HG02763 (cell line): ENCODE measurements at regions not wholly inside any gene's neighbourhood (a gene's known extent, or its start where the extent isn't known, plus 50 kb on each side); places are given as distances from the start of the nearest gene placed in this dataset.

Experiments
- ATAC-seq: cut with Tn5 transposase; IDR thresholded peaks from one replicate; pipeline ENCODE4 v1.9.1; 2021; ENCODE audit warnings: mild to moderate bottlenecking, moderate library complexity; ENCODE audit not compliant: unreplicated experiment

GRCh38 chr6:71114986-71115385 is 158.1 kb upstream of the B3GAT2 start:
- no peak for ATAC-seq

- ATAC-seq: no peak
These were observed 162.7 kb upstream of the B3GAT2 start for GRCh38 chr6:71119560-71119959.

- no peak for ATAC-seq
These were observed 165.6 kb upstream of the OGFRL1 start for GRCh38 chr6:71123051-71123450.

DNA sequence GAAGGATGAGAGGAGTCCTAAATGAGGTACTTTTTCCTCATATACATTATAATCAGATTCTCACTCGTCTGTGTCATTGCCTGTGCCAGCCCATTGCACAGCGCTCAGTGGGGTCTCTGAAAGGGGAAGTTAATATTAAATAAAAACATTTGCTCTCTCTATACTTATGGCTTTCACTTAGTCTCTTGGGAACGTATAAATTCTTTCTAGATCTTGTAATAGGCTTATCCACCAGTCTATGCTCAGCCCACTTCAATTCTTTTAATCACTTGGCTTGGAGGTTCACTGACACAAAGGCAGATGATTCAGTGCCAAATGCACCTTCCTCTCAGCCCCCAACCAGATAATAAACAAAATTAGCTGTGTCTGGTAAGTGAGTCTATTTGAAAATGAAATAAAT is 164.3 kb upstream of the OGFRL1 start:
- ATAC-seq: no peak

DNA sequence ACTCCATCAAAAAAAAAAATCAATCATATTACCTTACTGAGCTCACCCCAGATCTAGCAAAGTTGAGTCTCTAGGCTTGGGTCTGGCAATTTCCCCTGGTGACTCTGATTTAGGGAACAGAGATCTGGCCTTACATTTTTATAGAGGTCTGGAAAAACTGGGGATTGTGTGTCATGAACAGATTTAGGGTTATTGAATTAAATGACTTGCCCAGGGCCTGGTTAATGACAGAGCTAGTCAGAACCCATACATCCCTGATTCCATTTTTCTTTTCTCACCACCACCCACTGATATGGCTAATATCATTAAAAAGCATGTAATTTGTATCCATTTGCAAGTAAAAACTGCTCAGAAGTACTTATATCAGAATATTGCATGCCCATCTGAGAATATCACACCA is 163.4 kb upstream of the OGFRL1 start:
- ATAC-seq: no peak

DNA sequence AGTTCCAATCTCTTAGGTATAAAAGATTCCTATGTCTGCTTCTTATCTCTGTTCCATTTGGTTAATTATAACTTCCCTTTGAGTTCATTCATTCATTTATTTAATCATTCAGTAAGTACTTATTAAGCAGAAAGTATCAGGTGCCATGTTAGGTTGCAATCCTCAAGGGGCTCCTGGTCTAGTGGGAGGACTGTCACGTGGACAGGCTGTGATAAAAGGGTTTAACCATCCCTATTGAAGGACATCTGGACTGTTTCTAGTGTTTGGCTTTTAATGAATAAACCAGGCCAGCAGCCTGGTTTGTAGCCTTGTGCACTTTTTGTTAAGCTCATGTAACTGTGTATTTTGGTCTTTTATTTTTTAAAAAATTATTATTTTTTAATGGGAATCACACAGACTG is 162.1 kb upstream of the OGFRL1 start:
- no peak for ATAC-seq

GRCh38 chr6:71127374-71127773 is 161.2 kb upstream of the OGFRL1 start:
- no peak for ATAC-seq

DNA sequence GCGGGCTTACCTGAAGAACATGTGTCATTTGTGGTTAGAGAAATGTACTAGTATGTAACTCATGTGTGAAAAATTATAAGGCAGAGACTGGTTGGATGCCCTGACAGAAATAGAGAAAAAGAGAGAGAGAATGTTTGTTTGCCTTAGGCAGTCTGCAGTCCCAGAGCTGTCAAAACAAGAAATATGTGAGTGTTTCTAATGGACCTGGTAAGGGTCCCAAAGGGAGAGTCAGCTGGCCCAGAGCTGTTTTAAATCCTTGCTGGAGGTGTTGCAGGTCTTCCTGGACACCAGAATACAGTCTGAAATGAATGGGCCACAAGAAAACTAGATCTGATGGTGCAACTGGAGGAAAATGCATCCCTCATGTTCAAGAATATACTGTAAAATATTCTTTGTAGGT is 158.3 kb upstream of the OGFRL1 start:
- ATAC-seq: no peak

GRCh38 chr6:71134929-71135642 is 153.5 kb upstream of the OGFRL1 start:
- ATAC-seq: no peak

DNA sequence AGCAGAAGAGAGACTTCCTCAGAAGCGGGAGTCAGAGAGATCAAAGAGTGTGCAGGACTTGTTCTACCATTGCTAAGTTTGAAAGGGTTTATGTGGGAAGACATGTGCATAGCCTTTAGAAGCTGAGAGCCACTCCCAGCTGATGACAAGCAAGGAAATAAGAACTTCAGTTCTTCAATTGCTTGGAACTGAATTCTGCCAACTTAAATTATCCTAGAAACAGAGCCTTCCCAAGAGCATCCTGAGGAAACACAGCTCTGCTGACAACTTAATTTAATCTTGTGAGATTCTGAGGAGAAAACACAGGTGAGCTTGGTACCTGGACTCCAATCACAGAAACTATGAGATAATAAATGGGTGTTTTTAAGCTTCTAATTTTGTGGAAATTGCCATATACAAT is 150.6 kb upstream of the OGFRL1 start:
- no peak for ATAC-seq

GRCh38 chr6:71138376-71138775 is 150.2 kb upstream of the OGFRL1 start:
- ATAC-seq: no peak

- ATAC-seq: no peak
These were observed 149.4 kb upstream of the OGFRL1 start for GRCh38 chr6:71139249-71139648.

DNA sequence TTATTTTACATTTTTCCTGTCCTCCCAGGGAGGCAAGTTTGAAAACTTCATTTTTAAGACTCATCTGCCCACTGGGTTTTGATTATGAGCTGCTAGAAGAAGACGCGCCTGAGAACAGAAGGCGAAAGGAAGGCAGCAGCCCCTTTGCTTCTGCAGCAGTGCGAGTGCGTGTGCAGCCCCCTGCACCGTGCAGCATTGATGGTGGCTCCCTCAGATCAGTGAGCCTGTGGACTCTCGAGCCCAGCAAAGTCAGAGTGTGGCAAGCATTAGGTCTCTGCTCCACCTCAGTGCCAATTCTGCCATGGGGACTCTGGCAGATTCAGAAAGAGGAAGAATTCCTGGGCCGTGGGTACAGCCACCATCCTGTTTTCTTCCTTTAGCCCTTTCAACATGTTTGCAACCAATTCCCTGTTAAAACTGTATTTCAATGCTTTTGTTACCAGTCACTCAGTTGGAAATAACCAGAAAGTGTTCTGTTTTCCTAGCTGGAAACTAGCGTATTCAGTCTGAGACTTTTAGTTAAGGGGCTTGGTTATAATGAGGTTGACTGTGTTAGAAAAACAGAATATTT is 134.8 kb upstream of the OGFRL1 start:
- no peak for ATAC-seq

GRCh38 chr6:71157345-71157744 is 131.3 kb upstream of the OGFRL1 start:
- ATAC-seq: no peak

- ATAC-seq: no peak
These were observed 123.7 kb upstream of the OGFRL1 start for GRCh38 chr6:71164890-71165289.

GRCh38 chr6:71168233-71168765 is 120.3 kb upstream of the OGFRL1 start:
- no peak for ATAC-seq

DNA sequence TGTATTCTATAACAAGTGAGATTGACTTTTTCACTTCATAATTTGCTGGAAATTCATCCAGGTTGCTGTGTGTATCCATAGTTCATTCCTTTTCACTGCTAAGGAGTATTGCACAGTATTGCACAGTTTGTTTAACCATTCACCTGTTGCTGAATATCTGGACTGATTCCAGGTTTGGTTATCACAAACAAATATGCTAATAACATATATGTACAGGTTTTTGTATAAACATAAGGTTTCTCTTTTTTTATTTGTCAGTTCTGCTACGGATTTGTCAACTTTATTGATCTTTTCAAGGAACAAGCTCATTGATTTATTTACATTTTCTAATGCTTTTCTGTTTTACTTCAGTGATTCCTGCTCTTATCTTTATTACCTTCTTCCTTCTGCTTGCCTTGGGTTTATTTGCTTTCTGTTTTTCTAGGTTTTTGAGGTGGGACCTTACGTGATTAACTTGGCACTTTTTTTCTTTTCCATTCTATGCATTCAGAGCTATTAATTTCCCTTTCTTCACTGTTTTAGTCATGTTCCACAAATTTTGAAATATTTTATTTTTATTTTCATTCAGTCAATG is 117.0 kb upstream of the OGFRL1 start:
- no peak for ATAC-seq

- no peak for ATAC-seq
These were observed 109.2 kb upstream of the OGFRL1 start for GRCh38 chr6:71179249-71179885.

DNA sequence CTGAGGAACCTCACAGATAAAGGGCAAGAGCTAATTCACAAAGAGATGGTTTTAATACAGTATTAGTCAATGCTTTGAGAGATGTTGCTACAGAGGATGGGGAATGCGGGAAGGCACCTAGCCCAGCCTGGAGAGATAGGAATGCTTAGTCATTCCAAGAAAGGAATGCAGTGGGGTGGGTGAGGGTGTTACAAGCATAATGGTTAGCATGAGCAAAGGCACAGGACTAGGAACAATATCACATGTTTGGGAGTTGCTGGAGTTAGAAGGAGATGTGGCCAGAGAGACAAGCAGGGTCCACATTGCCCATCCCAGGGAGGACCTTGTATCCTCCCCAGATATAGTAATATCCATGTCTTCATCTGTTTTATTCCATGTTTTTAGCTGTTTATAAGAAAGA is 107.0 kb upstream of the OGFRL1 start:
- ATAC-seq: no peak

GRCh38 chr6:71187141-71187540 is 101.5 kb upstream of the OGFRL1 start:
- no peak for ATAC-seq

- no peak for ATAC-seq
These were observed 97.8 kb upstream of the OGFRL1 start for GRCh38 chr6:71190809-71191208.

GRCh38 chr6:71194724-71195123 is 93.9 kb upstream of the OGFRL1 start:
- ATAC-seq: no peak
